NCI-H748 (cell line): ENCODE measurements at regions not wholly inside any gene's neighbourhood (a gene's known extent, or its start where the extent isn't known, plus 50 kb on each side); places are given as distances from the start of the nearest gene placed in this dataset.

ENCODE experiments used
- DNase-seq: peaks from one replicate; lab custom pipeline; 2025; ENCODE audit not compliant: unreplicated experiment; lab: John Stamatoyannopoulos, UW

DNA sequence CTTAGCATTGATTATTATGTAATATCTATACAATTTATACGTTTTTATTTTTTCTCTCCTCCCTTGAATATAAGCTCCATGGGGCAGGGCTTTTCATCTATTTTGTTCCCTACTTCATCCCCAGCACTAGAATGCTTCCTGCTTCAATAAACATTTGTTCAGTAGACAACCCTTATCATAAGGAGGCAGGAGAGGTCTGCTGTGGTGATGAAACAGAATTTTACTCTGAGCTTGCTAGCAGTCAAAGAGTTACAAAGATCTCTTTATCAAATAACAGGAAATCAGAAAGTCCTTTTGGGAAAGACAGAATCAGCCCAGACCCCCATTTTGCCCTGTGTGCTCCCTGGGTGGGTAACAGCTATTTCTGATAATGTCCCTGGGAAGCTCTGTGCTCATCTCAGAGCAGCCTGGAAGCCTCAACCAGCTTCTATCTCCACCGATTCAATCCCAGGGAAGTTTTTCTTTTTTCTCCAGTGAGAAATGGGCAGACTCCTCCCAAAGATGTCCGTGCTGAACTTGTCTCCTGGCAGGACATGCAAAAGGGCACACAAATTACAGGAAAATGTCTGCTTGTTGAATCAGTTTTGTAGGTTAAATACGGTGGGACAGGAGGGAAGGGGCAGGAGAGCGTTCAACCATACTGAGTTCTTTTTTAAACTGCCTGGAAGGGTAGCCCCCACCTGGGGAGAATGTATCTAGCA, 84.7 kb upstream of the PKDCC start:
- no peak for DNase-seq

DNA sequence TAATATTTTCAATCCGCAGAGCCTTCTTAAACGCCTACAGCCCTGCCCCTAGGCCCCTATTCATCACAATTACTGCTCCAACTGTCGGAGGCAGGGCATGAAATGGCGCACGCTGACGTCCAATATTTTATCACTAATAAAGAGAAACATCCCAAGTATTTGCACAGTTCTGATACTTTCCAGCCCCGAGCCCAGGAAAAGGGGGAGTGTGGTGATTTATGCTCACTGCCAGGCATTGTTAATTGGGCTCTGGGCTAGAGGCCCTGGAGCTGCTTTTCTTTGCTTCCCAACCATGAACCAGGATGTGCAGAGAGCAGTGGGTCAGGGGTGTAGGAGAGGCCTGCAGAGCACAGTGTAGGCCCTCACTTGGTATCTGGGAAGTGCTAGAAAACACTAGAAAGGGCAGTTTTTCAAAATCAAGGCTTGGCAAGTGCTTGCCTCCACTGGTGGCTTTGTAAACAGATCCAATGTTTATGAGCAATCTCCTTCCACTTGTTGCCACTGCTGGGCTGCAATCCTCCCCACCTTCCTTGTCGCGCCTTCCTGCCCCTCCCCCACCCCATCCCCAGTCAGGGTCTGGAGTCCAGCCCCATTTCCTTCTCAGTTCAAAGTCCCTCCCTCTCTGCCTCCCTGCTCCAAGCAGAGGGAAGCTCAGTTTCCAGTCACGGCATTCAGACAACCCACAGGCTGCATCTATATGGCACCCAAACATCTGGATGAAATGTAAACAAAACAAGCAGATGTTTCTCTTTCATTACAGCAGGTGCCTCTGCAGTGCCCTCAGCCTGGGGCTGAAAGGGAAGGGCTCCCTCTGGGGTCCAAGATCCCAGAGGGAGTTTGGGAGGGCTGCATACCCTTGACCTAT, 83.9 kb upstream of the PKDCC start:
- peak; percentile 40 for DNase-seq

DNA sequence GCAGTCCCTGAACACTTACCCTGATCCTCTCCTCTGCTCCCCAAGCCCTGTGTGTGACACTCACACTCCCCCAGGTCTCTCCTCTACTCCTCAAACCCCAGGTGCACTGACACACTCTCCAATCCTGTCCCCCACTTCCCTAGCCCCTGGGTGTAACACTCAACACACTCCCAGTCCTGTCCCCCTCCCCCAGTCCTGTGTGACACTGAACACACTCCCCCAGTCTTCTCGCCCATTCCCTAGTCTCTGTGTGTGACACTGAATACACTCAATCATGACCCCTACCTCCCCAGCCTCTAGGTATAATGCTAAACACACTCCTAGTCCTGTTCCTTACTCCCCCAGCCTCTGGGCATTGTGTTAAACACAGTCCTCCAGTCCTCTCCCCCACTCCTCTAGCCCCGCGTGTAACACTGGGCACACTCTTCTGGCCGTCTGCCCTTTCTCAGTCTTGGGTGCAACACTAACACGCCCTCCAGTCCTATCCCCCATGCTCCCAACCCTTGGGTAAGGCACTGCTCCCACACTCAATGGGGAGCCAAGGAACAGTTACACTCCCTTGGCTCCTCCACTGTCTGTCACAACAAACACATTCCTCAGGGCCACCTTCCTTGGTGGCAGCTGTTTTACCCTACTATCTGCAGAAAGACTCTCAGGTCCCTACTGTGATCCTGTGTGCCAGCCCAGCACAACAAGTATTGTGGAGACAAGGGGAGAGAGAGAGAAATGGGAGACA, 82.5 kb upstream of the PKDCC start:
- DNase-seq: no peak

DNA sequence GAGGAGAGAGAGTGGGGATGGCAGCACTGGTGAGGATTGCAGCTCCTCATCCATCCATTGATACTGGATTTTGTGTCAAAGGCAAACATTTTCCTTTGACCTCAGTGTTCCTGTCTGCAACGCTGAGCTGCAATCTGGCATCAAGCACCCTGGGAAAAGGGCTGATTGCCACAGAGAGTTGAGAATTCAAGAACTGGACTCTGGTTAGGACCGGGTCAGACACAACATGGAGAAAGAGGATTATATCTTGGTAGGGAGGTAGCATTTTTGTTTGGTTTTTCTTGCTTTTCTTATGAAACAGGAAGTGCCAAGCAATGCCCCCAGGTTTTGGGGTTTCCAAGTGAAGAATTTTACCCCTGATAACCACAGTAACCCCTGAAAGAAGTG, 81.9 kb upstream of the PKDCC start:
- DNase-seq: no peak

DNA sequence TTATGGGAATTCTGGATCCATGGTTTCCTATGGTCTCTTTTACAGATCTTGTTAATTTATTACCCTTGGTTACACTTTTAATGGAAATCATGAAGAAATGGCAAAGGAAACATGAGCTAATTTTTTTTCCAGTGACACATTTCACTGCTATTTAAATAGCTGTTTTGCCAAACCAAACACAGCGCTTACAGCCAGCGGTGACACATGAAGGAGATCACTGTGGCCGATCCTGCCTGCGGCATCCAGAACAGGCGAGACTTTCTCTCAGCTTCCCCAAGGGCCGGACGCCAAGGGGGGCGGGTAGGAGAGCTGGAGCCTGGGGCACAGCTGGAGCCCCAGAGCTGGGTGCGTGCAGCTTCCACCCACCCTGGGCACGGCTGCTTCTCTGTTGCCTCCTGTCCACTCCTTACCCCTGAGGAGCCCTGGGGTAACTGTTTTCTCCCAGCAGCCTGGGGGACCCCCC, 81.4 kb upstream of the PKDCC start:
- no peak for DNase-seq

DNA sequence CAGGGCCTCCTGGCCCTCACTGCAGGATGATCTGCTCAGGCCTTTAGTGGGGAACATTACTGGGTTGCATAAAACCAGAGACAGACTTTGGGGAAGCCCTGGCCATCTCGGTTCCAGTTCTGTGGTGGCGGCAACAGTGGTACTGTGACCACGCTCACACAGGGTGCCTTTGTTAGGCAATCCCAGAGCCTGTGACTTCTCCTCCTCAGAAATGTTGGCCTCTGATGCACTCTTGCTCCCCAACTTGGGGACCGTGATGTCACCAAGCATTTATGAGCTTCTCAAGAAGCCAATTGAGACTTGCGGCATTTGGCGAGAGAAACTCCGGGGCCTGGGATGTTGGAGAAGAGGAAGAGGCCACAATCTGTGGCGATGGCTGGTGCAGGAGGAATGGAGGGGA, 80.9 kb upstream of the PKDCC start:
- no peak for DNase-seq

DNA sequence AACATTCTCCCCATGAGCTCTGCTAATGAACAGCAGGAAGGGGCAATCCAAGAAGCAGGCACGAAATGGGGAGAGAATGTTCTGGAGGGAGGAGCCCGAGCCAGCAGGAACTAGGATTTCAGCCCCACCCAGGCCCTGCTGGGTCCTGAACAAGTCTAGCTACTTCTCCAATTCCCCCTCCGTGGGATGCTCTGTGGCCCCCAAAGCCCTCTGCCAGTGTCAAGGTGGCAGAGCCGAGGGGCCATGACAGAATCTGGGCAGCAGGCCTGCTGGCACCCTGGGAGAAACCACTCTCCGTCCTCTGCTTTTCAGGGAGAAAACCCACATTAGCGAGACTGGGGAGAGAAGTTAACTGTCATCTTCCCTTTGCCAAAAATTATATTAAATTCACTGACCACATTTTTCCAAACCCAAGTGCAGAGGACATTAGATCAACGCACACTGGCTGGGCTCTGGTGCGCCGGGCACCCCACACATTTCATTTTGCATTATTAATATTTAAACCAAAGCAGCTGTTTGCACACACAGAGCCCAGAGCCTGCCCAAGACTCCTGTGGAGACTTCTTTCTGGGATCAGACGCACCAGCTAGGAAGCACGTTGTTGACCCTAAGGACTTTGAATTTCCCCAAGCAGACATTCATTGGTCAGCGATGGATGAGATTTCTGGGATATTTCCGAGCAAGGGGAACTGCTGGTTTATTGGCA, 80.2 kb upstream of the PKDCC start:
- DNase-seq: no peak

DNA sequence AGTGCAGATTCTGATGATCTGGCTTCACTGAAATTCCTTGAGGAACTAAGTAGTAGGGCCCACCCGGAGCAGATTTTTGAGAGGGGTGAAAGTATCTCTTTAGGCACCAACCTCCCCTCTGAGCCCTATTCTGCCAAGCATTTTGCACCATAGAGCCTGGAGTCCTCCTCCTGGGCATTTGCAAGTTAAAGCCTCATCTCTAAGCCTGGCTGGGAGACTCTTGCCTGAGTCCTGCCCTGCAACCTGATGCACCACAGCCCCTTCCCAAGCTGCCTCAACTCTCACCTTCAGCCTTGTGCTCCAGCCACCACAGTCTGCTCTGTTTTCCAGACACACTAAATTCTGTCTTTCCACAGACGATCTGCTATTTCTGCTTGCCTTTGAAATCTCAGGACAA, 79.6 kb upstream of the PKDCC start:
- DNase-seq: no peak

DNA sequence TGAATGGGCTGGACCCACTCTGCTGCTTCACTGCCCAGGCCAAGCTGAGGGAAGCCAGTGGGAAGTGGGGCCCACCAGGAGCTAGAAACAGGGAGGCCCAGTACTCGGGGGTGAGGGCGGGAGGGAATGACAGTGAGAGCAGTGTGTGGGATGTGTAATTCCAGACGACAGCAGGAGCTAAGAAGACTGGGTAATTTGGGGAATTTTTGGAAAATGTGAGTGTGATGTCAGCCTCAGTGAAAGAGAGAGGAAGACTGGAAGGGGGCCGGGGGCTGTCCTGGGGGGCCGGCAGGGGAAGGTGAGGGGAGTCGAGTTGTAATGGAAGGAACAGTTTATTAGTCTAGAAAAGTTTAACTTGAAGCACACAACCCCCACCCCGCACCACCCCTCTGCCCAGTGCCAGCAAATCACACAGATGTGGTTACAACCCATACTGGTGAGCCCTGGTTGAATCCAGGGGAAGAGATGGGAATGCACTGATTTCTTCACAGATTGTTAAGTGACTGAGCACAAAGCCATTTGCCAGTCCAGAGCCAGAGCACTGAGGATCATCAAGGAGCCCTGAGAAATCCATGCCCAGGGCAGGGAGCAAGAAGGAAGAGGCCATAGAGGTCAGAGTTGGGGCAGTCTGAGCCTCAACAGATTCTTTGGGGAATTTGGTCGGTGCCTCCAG, 76.7 kb upstream of the PKDCC start:
- DNase-seq: no peak

DNA sequence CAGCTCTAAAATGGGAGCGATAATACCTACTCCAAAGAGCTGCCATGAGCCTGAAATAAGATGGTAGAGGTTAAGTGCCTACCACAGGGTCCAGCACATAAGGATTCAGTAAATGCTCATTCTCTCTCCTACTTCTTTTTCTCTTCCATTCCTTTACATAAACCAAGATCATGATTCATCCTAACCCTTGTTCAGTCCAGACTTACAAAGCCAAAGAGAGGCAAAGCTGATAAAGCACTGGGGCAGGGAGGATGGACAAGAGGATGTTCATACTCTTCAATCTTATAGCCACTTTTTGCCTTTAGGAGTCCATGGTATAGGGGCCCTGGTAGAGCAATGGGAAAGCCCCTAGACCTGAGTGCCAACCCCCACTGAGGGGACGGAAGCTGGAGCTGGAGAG, 75.6 kb upstream of the PKDCC start:
- no peak for DNase-seq

DNA sequence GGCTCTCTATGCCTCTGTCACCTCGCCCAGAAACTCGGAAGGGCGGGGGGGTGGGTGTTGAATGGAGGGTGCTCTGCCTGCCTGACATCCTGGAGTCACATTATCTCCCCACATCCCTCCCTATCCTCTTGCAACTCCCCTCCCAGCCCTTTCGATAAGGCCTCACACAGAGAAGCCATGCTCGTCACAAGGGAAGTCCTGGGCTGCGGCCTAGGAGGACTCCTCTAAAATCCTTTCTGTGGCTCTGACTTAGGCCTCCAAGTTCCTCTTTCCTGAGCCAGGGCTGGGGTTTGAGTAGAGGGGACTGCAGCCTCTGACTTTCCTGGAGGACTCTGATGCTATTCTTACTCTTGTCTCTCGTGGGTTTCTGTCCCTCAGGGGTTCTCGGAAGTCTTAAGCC, 75.0 kb upstream of the PKDCC start:
- no peak for DNase-seq

DNA sequence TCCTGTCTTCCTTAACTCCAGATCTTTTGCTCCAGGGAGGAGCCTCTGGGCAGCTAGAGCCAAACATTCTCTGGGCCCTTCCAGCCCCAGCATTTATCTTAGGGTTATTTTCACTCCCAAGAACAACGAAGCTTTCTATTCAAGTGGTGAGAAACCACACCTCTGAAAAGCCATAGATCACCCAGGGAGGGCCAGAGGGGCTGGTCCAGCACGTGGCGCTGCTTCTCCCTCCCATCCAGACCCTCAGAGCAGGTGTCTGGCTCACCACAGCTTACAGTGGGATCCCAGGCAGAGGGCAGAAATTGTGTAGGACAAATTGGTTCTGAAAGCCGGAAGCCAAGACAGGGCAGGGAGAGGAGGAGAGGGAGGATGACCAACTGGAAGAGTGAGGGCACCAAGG, 74.0 kb upstream of the PKDCC start:
- no peak for DNase-seq

DNA sequence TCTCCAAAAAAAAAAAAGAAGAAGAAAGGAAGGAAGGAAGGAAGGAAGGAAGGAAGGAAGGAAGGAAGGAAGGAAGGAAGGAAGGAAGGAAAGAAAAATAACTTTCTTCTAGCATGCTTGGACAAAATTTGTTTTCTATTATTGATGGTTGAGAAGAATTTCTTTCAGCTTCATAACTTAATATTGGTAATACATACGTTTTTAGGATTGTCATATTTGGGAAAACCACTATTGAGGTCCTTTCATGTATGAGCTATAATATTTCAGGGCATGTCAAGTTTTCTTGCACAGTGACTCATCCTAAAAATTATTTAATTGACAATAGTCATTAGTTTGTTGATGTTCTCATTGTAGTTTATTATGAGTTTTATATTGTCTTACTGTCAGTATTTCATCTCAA, 66.4 kb upstream of the PKDCC start:
- DNase-seq: no peak

DNA sequence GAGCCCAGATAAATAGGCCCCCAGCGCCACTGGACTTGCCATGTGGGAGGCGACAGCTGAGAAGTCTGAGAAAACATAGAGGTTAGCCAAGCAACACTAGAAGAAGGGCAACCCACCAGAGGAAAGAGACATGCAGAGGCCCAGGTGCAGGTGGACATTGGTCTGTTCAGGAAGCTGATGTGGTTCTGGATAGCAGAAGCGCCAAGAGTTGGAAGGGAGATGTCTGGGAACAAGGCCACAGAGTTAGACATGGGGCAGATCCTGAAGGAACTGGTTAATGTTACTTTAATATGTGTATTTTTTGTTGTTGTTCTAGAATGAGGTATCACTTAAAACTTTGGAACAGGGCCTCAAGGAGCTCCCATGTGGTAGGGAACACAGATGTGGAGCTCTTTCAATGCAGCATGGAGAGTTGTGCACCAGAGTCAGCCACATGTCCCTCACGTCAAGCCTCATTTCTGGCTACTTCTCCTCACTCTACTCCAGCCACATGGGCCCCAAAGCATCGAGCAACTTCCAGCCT, 62.2 kb upstream of the PKDCC start:
- DNase-seq: no peak

DNA sequence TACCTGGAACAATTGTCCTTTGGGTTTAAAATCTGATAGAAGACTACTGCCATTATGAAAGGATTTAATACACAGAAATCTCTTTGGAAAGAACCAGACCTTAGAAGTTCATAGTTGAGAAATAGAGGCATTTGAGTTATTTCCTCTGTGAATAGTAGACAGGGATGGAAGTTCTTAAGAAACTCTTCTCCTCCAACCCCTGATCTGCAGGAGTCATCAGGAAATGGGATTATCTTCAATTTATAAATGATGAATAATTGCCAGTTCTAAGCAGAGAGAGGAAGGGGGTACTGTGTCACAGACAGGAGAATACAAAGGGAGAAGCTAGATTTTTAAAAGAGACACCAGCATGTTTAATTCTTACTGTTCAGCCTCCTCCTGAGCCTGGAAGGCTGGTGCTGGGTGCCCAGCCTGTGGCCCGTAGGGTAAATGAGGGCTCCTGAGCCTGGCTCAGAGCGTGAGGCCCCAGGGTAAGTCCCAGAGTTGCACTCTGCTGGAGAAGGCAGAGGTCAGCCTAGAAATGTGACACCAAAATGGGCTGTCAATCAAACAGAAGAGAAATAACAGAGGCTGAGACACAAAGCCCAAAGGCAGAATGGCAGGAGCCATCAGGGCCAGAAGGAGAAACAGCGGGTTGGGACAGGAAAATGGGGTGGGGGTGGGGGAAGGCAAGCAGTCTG, 58.2 kb upstream of the PKDCC start:
- no peak for DNase-seq

DNA sequence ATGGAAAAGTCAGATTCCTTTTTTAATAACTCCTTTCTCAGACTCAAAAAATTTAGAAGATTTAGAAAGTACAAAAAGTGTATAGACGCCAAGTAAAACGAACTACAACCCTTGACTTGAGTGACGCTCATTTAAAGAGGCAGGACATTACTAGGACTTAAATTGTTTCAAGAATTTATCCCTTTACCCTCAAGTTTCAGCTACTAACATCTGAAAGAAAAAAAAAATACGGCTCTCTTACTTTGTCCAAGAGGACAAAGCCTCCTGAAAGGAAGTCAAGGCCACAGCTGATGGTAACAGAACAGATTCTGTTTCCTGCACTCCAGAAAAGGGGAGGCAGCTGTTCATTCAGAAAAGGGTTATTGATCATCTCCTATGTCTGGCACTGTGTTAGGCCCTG, 57.6 kb upstream of the PKDCC start:
- DNase-seq: no peak

DNA sequence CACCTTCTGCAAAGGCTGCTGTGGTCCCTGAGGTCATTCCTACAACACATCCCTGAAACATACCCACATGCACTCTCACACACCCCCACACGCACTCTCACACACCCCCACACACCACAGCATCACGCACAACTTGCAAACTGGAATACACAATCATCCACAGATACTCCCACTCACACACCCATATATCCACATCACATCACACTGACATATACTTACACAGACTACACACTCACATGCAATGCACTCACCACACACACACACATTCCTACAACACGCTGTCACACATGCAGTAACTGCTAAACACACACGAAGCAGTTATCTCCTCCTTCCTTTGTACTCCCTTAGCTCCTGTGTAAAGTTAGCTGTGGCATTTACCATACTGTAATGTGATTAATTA, 57.1 kb upstream of the PKDCC start:
- DNase-seq: no peak

DNA sequence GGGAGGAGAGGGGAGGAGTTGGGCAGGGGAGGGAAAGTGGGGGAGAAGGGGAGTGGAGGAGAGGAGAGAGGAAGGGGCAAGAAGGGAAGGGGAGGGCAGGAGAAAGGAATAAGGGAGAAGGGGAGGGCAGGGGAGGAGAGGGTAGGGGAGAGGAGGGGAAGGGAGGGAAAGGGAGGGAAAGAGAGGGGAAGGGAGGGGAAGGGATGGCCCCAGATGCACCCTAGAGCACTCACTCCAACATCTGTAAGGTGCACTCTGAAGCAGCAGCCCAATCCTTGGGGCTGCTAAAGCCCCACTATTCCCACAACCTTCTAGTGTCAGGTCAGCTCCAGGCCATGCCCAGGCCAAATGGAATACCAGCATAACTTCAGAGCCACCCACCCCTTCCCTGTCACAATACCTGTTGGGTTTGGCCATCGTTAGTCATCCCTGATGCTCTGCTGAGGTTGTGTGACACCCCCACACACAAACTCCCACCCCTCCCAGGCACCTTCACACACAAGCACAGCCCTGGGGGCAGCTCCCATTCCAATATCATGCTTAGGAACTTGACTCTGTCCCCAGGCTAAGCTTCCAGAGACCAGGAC, 55.7 kb upstream of the PKDCC start:
- no peak for DNase-seq

DNA sequence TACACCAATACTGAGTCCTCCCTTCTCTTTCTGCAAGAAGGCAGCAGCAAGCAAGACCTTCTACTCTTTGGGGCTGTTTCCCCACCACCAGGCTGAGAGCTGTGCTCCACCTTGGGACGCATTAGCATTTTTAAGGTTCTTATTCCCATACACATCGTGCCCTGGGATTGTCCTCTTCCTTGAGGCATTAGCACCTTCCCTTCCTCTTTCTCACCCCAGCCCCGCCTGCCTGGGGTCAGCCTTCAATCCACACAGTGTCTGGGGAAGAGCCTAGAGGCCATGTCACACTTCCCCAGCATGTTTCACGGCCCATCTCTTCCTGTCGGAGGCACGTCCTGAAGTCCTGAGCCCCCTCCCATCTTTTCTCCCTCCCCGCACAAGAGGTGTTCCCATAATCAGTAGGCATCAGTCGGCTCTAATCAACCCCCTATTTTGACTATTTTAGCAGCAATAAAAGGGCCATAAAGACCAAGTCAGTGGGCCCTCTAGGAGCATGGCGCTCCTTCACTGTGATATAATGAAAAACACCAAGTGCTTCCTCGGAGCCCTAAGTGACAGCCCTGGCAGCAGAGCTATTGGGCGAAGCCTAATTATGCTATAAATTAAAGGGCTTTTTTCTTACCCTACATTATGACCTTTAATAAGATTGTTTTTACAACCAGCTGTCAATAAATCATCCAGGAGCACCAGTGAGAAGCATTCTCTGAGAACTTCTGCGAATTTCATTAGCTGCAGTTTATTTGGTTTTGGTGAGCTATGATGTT, 55.0 kb upstream of the PKDCC start:
- no peak for DNase-seq
